Gastroesophageal sphincter (tissue), 4 donors: ENCODE measurements at regions not wholly inside any gene's neighbourhood (a gene's known extent, or its start where the extent isn't known, plus 50 kb on each side); places are given as distances from the start of the nearest gene placed in this dataset.

Experiments
- ATAC-seq: fragments of 150-250 bp; one replicate; pipeline ENCODE4 v1.9.1; 2016; ENCODE audit warnings: mild to moderate bottlenecking, moderate library complexity
- H3K27ac ChIP-seq, 4 donors: fragments of 200-600 bp; sonication (generic) in 3 of 4; 1 replicate in 3 of 4; 2 replicates in 1 of 4; pipeline ENCODE4 v1.5.1; 2016 to 2019
- H3K27me3 ChIP-seq: fragments of 200-600 bp; sonication (generic); one replicate; pipeline ENCODE4 v1.5.1; 2019
- H3K36me3 ChIP-seq, 2 donors: fragments of 200-600 bp; sonication (generic); one replicate each; pipeline ENCODE4 v1.5.1; 2019; ENCODE audit warnings: control low read depth in 1 of 2
- H3K4me1 ChIP-seq, 3 donors: fragments of 200-600 bp; sonication (generic); 1 replicate in 2 of 3; 2 replicates in 1 of 3; pipeline ENCODE4 v1.5.1; 2016 to 2019; ENCODE audit warnings: control low read depth in 2 of 3
- H3K4me3 ChIP-seq, 2 donors: fragments of 200-600 bp; sonication (generic); one replicate each; pipeline ENCODE4 v1.5.1; 2019; ENCODE audit warnings: mild to moderate bottlenecking in 1 of 2, moderate library complexity in 1 of 2
- H3K9me3 ChIP-seq, 3 donors: fragments of 200-600 bp; sonication (generic); one replicate each; pipeline ENCODE4 v1.5.1; 2017 to 2019; ENCODE audit warnings: control low read depth in 2 of 3
- CTCF ChIP-seq, 4 experiments: fragments of 200-600 bp in 2 of 4; fragments of 450-650 bp in 2 of 4; sonication (generic) in 1 of 4; IDR thresholded peaks; one replicate each; pipeline ENCODE4 v1.5.1; 2017 to 2019; ENCODE audit warnings: antibody characterized with exemption in 4 of 4, mild to moderate bottlenecking in 2 of 4, moderate library complexity in 2 of 4
- EP300 ChIP-seq: sonication (generic); formaldehyde crosslinking; IDR thresholded peaks from one replicate; pipeline ENCODE4 v1.6.1; 2017; ENCODE audit warnings: antibody characterized with exemption, mild to moderate bottlenecking
- POLR2A ChIP-seq, 2 donors: fragments of 450-650 bp; IDR thresholded peaks; one replicate each; pipeline ENCODE4 v1.6.1; 2017; ENCODE audit warnings: antibody characterized with exemption in 2 of 2, mild to moderate bottlenecking in 2 of 2, moderate library complexity in 1 of 2
- POLR2AphosphoS5 ChIP-seq: sonication (generic); formaldehyde crosslinking; IDR thresholded peaks from one replicate; pipeline ENCODE4 v1.6.1; 2017; ENCODE audit warnings: antibody characterized with exemption
- WGBS, 2 donors: methylation state at CpG; one replicate each; pipeline ENCODE4 v1.1.5; 2018; ENCODE audit warnings: low coverage in 1 of 2; 5-methylcytosine and 5-hydroxymethylcytosine counted together

- Histone ChIP-seq H3K36me3 (no peaks in the 10 kb centered on the region), H3K27ac (no peak overlapping the region), H3K4me1 (no peaks in the 10 kb centered on the region), H3K9me3 (no peaks in the 10 kb centered on the region), H3K27me3 (no peaks in the 10 kb centered on the region), H3K4me3 (no peak overlapping the region)
- no peak for ATAC-seq
- 50 to 93% methylated on average over 1 to 2 of the region's 2 CpGs for WGBS, 2 donors
- TF ChIP-seq POLR2A (IDR thresholded peaks at IDR 0.05), result no peak
- TF ChIP-seq POLR2AphosphoS5, result no peak
- no peak for TF ChIP-seq EP300
- no peak for TF ChIP-seq CTCF (IDR thresholded peaks at IDR 0.05)
Observed at GRCh38 chr7:116083796-116084195, 53.2 kb upstream of the TFEC start.

GRCh38 chr7:116086547-116087045 is 56.0 kb upstream of the TFEC start:
- H3K27me3 ChIP-seq, result no peaks in the 10 kb centered on the region
- H3K9me3 ChIP-seq, result no peaks in the 10 kb centered on the region
- H3K4me1 ChIP-seq, result no peaks in the 10 kb centered on the region
- TF ChIP-seq POLR2A (IDR thresholded peaks at IDR 0.05) (no peak), EP300 (no peak), CTCF (IDR thresholded peaks at IDR 0.05) (no peak)
- no peaks in the 10 kb centered on the region for H3K36me3 ChIP-seq
- no peak overlapping the region for H3K4me3 ChIP-seq
- 81 to 88% methylated on average over 3 of the region's 3 CpGs for WGBS, 2 donors
- H3K27ac ChIP-seq, result no peak overlapping the region
- ATAC-seq, result no peak

DNA sequence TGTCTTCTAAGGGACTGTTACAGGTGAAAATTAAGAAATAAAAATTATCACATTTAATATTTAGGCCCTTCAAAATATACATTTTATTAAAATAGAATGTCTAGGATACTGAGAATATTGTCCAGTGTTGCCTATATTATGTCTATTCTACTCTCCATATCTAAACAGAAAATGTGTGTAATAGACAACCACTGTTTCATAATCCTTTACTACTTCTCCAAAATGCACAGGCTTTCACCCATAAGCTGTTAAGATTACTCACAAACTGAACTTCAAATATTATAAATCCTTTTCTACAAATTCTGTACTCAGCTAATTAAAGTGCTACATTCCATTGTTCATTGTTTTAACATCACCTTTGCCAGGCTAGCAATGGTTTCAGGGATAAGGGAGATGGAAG is 56.7 kb upstream of the TFEC start:
- Histone ChIP-seq H3K36me3 (no peaks in the 10 kb centered on the region), H3K27me3 (no peaks in the 10 kb centered on the region), H3K27ac (no peak overlapping the region), H3K4me3 (no peak overlapping the region), H3K4me1 (no peaks in the 10 kb centered on the region), H3K9me3 (no peaks in the 10 kb centered on the region)
- ATAC-seq, result no peak
- no peak for TF ChIP-seq POLR2AphosphoS5

GRCh38 chr7:116087984-116088383 is 57.4 kb upstream of the TFEC start:
- 66 to 73% methylated on average over 2 of the region's 2 CpGs for WGBS, 2 donors
- H3K4me1 ChIP-seq, result no peaks in the 10 kb centered on the region
- no peaks in the 10 kb centered on the region for H3K9me3 ChIP-seq
- H3K27ac ChIP-seq, result no peak overlapping the region
- no peaks in the 10 kb centered on the region for H3K36me3 ChIP-seq
- no peak overlapping the region for H3K4me3 ChIP-seq
- H3K27me3 ChIP-seq, result no peaks in the 10 kb centered on the region
- TF ChIP-seq CTCF (IDR thresholded peaks at IDR 0.05) (no peak), EP300 (no peak), POLR2A (IDR thresholded peaks at IDR 0.05) (no peak), POLR2AphosphoS5 (no peak)
- no peak for ATAC-seq

GRCh38 chr7:116089293-116089692 is 58.7 kb upstream of the TFEC start:
- H3K4me3 ChIP-seq, result no peak overlapping the region
- no peak for TF ChIP-seq POLR2AphosphoS5
- no peak for TF ChIP-seq POLR2A (IDR thresholded peaks at IDR 0.05)
- TF ChIP-seq EP300, result no peak
- TF ChIP-seq CTCF (IDR thresholded peaks at IDR 0.05), result no peak
- WGBS, 2 donors, result 77 to 93% methylated on average over 1 of the region's 1 CpG

More at GRCh38 chr7:116089293-116089692, 58.7 kb upstream of the TFEC start:
- no peak for ATAC-seq
- Histone ChIP-seq H3K9me3 (no peaks in the 10 kb centered on the region), H3K27me3 (no peaks in the 10 kb centered on the region), H3K27ac (no peak overlapping the region), H3K4me1 (no peaks in the 10 kb centered on the region), H3K36me3 (no peaks in the 10 kb centered on the region)
